GM19043 (cell line): ENCODE measurements at regions not wholly inside any gene's neighbourhood (a gene's known extent, or its start where the extent isn't known, plus 50 kb on each side); places are given as distances from the start of the nearest gene placed in this dataset.
A peak's percentile ranks its signal among the peaks of the same experiment; 100 is the strongest.
"Not testable (repeated sequence)": the region's sequence is repeated elsewhere in the genome, so short reads cannot be mapped to it uniquely, and the experiment has no call there.

Experiments
- ATAC-seq: cut with Tn5 transposase; IDR thresholded peaks from one replicate; pipeline ENCODE4 v1.9.1; 2021; ENCODE audit warnings: low read depth; ENCODE audit not compliant: unreplicated experiment

DNA sequence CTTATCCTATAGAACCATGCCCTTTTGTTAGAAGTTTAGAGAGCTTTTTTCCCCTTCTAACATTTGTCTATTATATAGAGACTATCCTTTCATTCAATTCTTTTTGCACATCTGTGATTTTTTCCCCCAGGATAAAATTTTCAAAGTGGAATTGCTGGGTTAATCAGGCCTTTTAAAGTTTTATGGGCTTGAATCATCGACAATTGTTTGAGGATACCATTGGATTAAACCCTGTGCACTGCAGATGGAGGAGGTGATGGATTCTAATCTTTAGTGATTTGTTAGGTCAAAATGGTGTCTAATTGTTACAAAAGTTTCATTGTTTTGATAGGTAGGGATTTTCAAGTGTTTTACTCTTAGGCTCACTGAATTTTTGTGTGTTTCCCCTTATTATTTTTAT, 463.7 kb upstream of the CFAP20DC start:
- ATAC-seq: no peak

DNA sequence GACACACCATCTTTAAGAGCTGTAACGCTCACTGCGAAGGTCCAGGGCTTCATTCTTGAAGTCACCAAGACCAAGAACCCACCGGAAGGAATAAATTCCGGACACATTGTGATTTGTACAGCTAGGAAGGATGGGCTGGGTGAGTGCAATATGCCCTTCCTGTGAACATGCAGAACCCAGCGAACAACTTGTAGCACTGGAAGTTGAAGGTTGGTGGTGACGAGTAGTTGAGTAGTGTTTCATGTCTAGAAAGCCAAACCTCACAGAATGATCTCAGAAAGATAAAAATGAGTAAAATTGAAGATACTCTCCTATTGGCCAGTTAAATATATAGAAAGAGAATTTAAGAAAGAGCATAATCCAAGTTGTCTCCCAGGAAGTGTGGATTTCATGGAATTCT, 462.2 kb upstream of the CFAP20DC start:
- no peak for ATAC-seq

DNA sequence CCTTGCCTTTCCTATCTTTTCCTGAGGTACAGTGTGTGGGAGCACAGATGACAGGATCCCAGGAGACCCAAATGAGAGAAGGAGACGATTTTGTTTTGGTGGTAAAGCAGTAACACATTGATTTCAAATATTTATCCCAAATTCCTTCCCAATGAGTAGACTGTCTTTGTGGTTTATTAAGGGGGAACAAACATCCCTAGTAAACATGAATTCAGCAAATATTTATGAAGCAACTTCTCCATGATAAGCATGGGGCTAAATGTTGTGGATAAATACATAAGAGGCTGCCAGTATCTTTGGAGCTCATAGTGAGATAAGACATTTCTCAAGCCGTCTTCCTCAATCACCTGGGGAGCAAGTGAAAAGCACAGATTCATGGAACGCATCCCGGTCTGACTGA, 460.8 kb upstream of the CFAP20DC start:
- ATAC-seq: no peak

DNA sequence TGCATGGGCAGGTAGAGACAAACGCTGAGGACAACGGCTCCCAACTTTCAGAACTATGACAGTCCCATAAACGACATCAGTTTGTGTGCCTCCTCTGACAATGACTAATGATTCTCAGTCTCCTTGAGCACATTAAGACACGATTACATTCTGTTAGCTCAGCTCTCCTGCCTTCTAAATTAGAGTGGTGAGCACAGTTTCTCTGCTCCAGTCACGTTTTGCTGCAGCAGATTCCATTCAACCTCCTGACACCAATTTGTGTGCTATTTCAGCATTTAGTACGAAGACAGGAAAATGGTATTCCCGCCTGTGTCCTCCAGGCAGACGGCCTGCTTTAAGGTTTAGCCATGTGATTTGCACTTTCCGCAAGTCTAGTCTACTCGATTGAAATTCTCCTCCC, 458.4 kb upstream of the CFAP20DC start:
- ATAC-seq: no peak

DNA sequence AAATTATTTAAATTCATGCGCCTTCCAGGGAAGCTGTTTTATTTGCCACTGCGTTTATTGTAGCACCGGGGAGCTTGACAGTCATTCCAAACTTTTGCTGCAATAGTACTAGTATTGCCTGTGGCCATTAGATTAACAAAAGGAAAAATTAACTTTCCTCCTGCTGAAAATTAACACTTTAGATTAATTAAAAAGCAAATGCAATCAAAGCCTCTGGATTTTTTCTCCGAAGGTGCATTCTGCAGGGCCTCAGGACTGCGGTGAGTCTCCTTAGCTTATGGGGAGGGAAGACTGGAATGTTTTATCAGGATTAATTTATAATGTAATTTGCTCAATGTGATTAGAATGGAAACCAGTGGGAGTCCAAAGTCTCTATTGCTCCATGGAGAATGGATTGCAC, 456.4 kb upstream of the CFAP20DC start:
- ATAC-seq: no peak

DNA sequence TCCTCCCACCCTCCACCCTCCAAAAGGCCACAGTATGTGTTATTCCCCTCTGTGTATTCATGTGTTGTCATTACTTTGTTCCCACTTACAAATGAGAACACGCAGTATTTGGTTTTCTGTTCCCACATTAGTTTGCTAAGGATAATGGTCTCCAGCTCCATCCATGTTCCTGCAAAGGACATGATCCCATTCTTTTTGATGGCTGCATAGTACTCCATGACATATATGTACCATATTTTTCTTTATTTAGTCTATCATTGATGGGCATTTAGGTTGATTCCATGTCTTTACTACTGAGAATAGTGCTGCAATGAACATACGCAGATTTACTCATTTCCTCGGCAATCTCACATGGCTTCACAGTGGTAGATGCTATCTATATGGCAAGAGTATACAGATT, 453.6 kb upstream of the CFAP20DC start:
- no peak for ATAC-seq

DNA sequence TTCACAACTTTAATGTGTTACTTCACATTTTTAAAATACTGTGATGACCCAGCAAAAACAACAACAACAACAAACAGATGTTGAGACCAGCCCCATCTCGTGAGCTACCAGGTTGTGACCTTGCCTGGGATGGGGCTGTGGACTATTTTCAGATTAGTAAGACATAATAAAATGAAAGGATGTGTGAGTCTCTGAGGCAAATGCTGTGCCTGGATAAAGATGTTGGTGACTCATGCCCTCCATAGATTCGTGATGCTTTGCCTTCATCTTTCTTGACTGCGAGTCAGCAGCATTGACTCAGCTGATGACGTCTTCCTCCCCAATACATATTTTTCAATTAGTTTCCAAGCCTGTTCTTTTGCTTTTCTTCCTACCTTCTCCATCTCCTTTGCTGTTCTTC, 453.0 kb upstream of the CFAP20DC start:
- ATAC-seq: no peak

DNA sequence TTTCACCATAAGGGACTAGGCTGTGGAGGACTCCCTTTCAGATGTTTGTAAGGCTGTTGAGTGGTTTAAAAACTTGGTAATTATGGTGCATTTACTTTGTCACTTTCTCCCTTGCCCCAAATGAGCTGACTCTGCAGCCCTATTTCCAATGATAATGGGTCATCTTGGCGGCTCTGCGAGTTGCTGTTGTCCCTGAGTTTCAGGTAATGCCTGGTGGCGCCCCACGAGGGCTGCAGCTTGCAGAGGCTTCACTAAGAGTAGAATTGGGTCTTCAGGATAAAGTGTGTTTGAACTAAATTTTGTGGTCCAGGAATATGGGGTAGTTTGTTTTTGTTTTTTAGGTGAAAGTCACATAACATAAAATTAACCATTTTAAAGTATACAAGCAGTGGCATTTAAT, 450.1 kb upstream of the CFAP20DC start:
- ATAC-seq: no peak

DNA sequence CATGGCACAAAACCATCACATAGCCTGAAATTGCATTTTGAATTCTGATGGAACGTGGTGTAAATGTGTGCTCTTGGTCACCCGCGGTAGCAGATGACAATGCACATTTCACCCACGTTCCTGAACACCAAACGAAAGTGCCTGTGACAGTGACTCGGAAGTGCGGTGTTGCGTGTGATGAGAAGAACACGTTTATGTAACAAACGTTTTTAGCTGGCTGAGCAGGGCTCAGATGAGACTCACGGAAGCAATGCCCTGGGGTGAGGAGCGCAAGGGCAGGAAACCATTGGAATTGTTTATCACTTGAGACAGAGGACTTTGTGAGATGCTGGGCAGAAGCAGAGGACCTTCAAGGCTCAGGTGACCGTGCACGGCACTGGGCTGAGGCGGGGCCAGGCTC, 449.2 kb upstream of the CFAP20DC start:
- no peak for ATAC-seq

DNA sequence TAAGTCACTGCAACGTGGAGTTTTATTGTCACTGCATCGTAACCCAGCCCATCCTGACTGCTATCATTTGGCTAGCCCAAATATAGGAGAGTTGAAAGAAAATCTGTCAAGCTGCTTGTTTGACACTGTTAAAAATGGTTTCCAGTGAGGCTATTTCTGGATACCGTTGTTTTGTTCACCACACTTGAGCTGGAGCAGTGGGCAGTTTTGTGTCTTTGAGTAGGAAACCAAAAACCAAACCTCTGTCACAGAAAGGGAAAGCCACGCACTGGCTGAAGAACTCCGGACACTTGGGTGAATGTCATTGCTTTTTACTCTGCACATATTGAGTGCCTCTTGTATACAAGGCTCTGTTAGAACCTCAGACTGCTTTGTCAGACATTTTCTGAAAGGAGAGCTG, 446.4 kb upstream of the CFAP20DC start:
- ATAC-seq: no peak

DNA sequence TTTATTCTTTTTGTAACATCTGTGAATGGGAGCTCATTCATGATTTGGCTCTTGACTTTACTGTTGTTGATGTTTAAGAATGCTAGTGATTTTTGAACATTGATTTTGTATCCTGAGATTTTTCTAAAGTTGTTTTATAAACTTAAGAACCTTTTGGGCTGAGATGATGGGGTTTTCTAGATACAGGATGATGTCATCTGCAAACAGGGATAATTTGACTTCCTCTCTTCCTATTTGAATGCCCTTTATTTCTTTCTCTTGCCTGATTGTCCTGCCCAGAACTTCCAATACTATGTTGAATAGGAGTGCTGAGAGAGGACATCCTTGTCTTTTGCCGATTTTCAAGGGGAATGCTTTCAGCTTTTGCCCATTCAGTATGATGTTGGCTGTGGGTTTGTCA, 445.1 kb upstream of the CFAP20DC start:
- not testable (repeated sequence) for ATAC-seq

DNA sequence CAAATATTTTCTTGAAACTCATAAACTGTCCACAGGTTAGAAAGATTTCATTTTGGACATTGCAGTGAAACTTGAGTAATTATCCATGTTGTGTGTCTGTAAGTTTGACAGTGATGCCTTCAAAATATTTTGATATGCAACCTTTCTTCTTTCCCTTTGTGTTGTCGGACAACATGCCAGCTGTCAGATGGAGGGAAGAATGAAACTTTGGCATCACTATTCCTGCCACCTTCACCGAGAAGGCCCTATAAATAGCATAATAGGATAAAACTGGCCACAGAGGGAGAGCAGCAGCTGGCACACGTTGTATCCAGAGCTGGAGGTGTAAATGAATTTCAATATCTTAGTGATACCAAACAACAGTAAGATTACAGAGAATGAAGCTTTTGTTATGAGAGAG, 436.7 kb upstream of the CFAP20DC start:
- no peak for ATAC-seq

DNA sequence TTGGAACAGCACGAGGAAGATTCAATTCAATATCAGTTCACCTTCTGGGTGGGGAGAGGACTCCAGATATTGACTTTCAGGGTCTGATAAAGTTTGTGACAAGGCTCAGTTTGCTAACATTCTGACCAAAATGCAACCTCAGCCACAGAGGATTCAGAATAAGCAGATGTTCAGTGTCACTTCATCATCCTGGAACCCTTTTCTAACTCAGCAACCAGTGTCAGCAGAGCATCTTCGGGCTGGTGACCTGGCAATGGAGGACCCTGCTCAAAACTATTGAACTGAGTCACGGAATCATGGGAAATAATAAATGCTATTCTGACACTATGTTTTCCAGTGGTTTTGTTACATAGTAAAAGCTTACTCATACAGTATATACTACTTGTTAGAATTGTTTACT, 433.4 kb upstream of the CFAP20DC start:
- no peak for ATAC-seq

DNA sequence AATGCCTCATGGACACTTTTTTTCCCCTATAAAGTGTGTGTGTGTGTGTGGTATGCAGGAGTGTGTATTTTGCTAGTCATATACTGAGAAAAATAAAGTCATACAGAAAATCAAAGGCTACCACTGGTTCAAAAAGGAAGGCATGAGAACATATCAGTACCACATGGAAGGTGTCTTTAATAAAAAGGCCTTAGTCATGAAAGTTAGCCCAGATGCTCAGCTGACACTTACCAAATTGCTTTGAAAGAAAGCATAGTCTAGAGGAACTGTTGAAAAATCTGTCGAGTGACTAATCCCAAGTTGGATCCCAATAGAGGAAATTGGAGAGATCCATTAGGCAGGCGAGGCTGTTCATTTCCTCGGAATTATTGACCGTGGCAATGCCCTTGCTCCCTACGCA, 432.9 kb upstream of the CFAP20DC start:
- no peak for ATAC-seq

DNA sequence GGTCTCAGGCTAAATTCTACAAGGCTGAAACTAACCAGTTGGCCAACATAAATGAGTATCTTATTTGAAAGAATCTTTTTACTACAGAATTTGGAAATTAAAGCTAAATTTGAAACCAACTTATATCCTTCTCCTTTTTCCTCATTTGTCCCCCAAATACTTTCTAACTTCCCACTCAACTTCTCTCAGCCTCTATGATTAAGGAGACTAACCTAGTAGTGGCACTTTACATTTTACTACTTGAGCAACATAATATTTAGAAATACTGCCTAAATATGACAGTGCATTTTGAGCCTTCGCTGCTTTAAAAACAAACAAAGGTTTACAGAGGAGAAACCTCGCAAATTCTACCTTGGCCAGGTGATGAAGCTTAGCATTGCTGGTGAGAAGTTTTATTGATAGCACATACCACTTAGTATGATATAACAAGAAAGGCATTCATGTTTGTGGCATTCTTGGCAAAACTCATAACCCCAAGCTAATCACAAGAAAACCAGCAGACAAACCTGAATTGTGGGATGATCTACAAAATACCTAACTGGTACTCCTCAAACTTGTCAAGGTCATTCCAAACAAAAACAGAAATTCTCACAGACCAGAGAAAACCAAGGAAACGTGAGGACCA, 432.1 kb upstream of the CFAP20DC start:
- no peak for ATAC-seq

DNA sequence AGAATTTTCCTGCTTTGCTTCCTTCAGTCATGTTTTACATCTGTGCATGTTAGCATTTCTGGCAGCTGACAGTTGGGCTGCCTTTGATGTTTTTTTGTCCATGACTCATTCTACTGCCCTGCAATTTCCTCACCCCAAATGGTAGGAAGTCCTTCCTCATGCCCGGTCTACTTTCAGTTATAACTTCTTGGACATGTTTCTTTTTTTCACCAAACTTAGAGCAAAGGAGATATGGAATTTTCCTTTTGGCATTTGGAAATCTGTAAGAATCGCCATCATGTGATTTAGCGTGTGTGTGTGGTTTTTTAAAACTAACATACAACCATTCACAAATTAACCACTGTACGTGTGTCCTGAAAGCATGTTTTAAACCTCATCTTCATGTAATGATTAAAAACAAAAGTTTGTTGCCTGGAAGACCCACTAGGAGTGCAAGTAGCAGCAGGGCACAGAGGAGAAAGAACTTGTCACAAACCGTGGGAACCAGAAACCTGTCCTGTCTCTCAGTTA, 430.7 kb upstream of the CFAP20DC start:
- peak; percentile 85 for ATAC-seq

DNA sequence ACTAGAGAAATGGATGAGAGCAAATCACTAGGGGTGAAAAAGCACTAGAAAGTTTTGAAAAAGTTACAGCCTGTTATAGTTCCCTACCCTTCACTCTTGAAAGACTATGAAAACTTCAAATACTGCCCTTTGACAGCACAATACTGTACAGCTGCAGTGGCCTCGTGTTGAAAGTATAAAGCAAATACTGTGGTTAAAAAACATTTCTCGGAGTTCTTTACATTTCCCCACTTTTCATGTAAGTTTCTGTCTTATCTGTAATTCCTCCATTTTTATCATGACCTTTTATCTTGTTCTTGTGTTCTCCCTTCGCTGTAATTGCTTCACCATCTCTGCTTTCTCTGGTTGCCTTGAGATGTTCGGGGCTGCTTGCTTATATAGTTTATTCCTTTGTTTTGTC, 423.8 kb upstream of the CFAP20DC start:
- peak; percentile 61 for ATAC-seq

DNA sequence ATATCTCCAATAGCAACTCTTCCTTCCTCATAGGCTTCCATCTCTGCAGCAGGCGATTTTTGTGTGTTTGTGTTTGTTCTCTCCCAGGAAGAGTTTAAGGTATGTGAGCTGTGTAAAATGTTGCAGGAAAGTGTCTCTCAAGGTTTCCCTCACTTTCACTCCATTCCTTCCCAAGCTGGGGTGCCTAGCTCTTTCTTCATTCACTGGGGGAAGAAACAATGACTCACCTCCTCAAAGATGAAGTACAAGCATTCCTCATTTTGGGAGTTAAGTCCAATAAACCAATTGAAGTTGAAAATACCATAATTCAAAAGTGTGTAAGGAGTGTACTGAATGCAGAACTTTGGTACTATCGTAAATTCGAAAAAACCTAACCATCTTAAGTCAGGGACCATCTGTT, 422.7 kb upstream of the CFAP20DC start:
- ATAC-seq: no peak

DNA sequence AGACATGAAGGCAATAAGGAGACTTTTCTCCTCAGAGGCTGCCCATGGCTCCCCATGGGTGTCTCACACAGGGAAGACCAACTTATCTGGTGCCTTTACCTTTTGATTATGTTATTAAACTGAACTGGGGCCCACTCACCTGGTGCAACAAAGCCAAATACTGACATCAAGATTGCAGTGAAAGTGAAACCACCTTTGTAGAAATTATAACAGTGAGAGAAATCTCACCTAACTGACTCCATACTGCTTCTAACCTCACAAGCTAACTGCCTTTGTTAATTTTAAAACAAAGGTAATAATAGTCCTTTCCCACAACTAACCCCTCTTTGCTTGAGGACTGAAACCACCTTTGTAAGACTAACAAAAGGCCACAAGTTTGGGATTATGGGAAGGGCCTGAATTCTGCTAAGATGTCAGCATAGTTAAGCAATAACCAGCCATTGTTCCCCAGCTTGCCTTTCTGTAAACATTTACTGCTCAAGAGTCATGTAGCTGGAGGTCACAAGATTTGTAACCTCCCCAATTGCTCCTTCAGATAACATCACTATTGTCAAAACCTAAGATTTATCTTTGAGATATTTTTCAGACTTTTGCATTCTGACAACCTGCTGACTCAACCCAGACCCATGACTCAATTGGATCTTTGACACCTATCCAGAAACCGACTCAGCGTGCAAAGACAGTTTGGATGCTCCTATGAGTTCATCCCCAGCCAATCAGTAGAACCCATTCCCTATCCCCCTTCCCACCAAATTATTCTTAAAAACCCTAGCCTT, 420.3 kb upstream of the CFAP20DC start:
- no peak for ATAC-seq

DNA sequence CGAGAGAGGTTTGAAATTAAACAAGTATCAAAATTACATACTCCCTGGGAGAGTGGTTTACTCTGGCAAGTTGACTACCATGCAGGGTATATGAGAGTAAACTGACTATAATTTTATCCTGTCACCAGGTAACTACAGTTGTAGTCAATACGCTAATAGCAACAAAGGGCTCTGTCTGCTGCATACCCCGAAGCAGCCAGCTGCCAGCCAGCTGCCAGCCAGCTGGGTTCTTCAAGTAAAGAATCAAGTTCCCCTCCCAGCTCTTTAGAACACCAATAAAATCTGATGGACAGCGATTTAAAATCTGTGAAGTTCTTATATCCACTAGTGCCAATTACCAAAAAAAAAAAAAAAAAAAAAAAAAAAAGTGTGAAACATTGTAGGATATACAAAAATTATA, 417.7 kb upstream of the CFAP20DC start:
- no peak for ATAC-seq

DNA sequence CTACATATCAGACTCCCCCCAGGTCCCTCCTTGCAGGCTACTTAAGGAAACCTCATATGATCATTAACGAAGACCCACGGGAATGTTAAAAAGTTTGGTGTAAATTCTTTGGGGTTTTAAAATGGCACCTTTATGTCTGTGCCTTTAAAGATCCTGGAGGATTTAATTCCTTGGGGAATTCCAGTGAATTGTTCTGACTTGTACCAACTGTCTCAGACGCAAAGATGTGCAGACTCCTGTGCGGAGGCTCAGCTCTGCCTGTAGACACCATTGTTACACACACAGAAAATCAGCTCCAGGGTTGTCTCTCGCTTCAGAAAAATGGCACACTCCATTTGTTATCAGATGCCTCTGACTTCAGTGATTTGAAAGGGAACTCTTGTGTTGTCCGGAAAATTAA, 414.4 kb upstream of the CFAP20DC start:
- ATAC-seq: no peak

DNA sequence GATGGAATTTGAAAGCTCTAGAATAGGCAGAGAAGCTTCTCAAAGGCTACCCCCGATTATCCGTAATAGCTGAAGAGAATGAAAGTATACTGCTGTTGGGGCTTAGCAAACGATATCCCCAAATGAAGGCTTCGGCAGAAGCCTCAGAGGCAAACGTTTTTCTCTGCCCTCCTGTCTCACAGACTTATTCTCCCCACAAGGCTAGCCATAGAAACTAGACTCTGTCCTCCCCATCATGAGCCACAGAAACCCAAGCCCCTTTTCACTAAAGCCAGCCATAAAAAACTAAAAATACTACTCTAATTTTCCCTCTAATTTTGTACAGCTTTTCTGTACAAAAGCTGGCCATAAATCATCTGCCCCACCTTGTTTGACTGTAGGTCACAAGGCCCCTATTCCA, 413.4 kb upstream of the CFAP20DC start:
- no peak for ATAC-seq
